HepG2 (cell line): ENCODE measurements at regions not wholly inside any gene's neighbourhood (a gene's known extent, or its start where the extent isn't known, plus 50 kb on each side); places are given as distances from the start of the nearest gene placed in this dataset.

Experiments used
- ATAC-seq: fragments of 200-7000 bp; cut with Tn5 transposase; 3 replicates; pipeline ENCODE4 v1.9.1; 2020; ENCODE audit warnings: mild to moderate bottlenecking, moderate library complexity
- BruUV-seq: library from RNA; stranded (reverse); fragments of 400-500 nt; replicated peaks from 2 replicates; lab custom pipeline; 2021; lab: Mats Ljungman, UMichigan
- CTCF ChIA-PET: fragments of 300-600 bp; formaldehyde crosslinking; extraction: SDS; loops from one replicate; lab custom pipeline; 2021; ENCODE audit warnings: low total read pairs, inconsistent platforms, low intra/inter-chr PET ratio; lab: Yijun Ruan, JAX
- POLR2A ChIA-PET: fragments of 350-600 bp; sonication (Branson Sonifier 250); formaldehyde crosslinking; loops from one replicate; lab custom pipeline; 2020; ENCODE audit warnings: antibody characterized with exemption, inconsistent platforms; lab: Yijun Ruan, JAX
- DNase-seq: peaks from one replicate; pipeline ENCODE4 v3.0.0-alpha.2; 2015; ENCODE audit warnings: low spot score
- FAIRE-seq: peaks from 3 replicates; lab custom pipeline; 2011; peaks lifted over from hg19 to GRCh38; lab: Jason Lieb, UNC
- H2AFZ ChIP-seq: one replicate; pipeline ENCODE4 v1.6.1; 2011; ENCODE audit warnings: low read length, inconsistent platforms
- H3K27ac ChIP-seq: fragments of 300-600 bp; 3 replicates; pipeline ENCODE4 v1.8.0; 2011; ENCODE audit warnings: mixed run types, mild to moderate bottlenecking, mixed read lengths, low read length, inconsistent platforms; ENCODE audit not compliant: insufficient read depth; ENCODE audit errors: extremely low read length
- H3K27me3 ChIP-seq, 2 experiments: fragments of 200-600 bp in 1 of 2; 2 replicates in 1 of 2; 3 replicates in 1 of 2; pipeline versions ENCODE4 v1.6.0 to v1.8.0; 2011; ENCODE audit warnings: low read length in 2 of 2, mild to moderate bottlenecking in 2 of 2, moderate library complexity in 2 of 2, inconsistent platforms in 1 of 2; ENCODE audit not compliant: insufficient read depth in 2 of 2, control insufficient read depth in 1 of 2
- H3K36me3 ChIP-seq, 2 experiments: fragments of 200-600 bp in 1 of 2; replicated peaks in 1 of 2; 2 replicates in 1 of 2; 3 replicates in 1 of 2; pipeline versions ENCODE4 v1.5.1 to v1.8.0; 2011; ENCODE audit warnings: low read length in 2 of 2, inconsistent platforms in 1 of 2; ENCODE audit not compliant: insufficient read depth in 2 of 2, control insufficient read depth in 1 of 2
- H3K4me1 ChIP-seq: 2 replicates; pipeline ENCODE4 v1.5.1; 2012; ENCODE audit warnings: low read length, inconsistent platforms; ENCODE audit not compliant: insufficient read depth
- H3K4me2 ChIP-seq: 2 replicates; pipeline ENCODE4 v1.6.0; 2011; ENCODE audit warnings: low read depth, low read length, inconsistent platforms
- H3K4me3 ChIP-seq, 3 experiments: fragments of 200-600 bp in 1 of 3; sonication (generic), shearing (Covaris generic) in 1 of 3; replicated peaks in 1 of 3; 2 replicates each; pipeline ENCODE4 v1.5.1; 2011 to 2016; ENCODE audit warnings: low read length in 3 of 3, inconsistent platforms in 2 of 3, low read depth in 2 of 3, mild to moderate bottlenecking in 2 of 3, control low read depth in 1 of 3, mixed read lengths in 1 of 3; ENCODE audit not compliant: insufficient read depth in 1 of 3
- H3K79me2 ChIP-seq: one replicate; pipeline ENCODE4 v1.6.1; 2011; ENCODE audit warnings: low read length, inconsistent platforms; ENCODE audit not compliant: insufficient read depth
- H3K9ac ChIP-seq: 2 replicates; pipeline ENCODE4 v1.6.0; 2011; ENCODE audit warnings: mild to moderate bottlenecking, low read depth, low read length, inconsistent platforms; ENCODE audit not compliant: insufficient read depth
- H3K9me3 ChIP-seq: 2 replicates; pipeline ENCODE4 v1.5.1; 2012; ENCODE audit warnings: mild to moderate bottlenecking, low read length
- H4K20me1 ChIP-seq: 2 replicates; pipeline ENCODE4 v1.6.0; 2011; ENCODE audit warnings: inconsistent platforms, mild to moderate bottlenecking, low read length, moderate library complexity; ENCODE audit not compliant: insufficient read depth
- CENPX ChIP-seq: sonication (generic); formaldehyde crosslinking; IDR thresholded peaks from 2 replicates; pipeline ENCODE4 v1.9.0; 2021; ENCODE audit warnings: mild to moderate bottlenecking, missing genetic modification reagents, moderate library complexity
- MXD4 ChIP-seq: IDR thresholded peaks from 2 replicates; pipeline ENCODE4 v1.6.1; 2016; ENCODE audit warnings: mild to moderate bottlenecking, missing biosample characterization, missing genetic modification reagents
- MXI1 ChIP-seq: IDR thresholded peaks from 3 replicates; pipeline ENCODE4 v1.6.1; 2012; ENCODE audit warnings: low read depth, low read length, inconsistent platforms, borderline replicate concordance
- NFKB2 ChIP-seq: sonication (generic); formaldehyde crosslinking; IDR thresholded peaks from 2 replicates; pipeline ENCODE4 v1.4.0; 2020; ENCODE audit warnings: missing genetic modification reagents, borderline replicate concordance
- NR1H2 ChIP-seq: sonication (generic); formaldehyde crosslinking; IDR thresholded peaks from 2 replicates; pipeline ENCODE4 v1.8.1; 2022; ENCODE audit warnings: low read depth, missing genetic modification reagents, borderline replicate concordance
- NR2F1 ChIP-seq, 2 experiments: fragments of 450-650 bp in 1 of 2; formaldehyde crosslinking in 1 of 2; IDR thresholded peaks; 2 replicates each; pipeline versions ENCODE4 v1.5.0 to v1.6.1; 2016 to 2020; ENCODE audit warnings: mild to moderate bottlenecking in 1 of 2, missing compliant biosample characterization in 1 of 2, missing genetic modification reagents in 1 of 2, moderate library complexity in 1 of 2
- SOX5 ChIP-seq: IDR thresholded peaks from 2 replicates; pipeline ENCODE4 v1.6.1; 2016; ENCODE audit warnings: borderline replicate concordance
- SP2 ChIP-seq: sonication (generic); formaldehyde crosslinking; IDR thresholded peaks from 2 replicates; pipeline ENCODE4 v1.5.1; 2020; ENCODE audit warnings: mild to moderate bottlenecking, missing genetic modification reagents
- TMF1 ChIP-seq: sonication (generic); formaldehyde crosslinking; IDR thresholded peaks from 2 replicates; pipeline ENCODE4 v1.8.1; 2022; ENCODE audit warnings: low read depth, missing genetic modification reagents
- TSC22D2 ChIP-seq: sonication (generic); formaldehyde crosslinking; IDR thresholded peaks from 2 replicates; pipeline ENCODE4 v1.5.1; 2020; ENCODE audit warnings: missing genetic modification reagents, mild to moderate bottlenecking, borderline replicate concordance
- ZBTB20 ChIP-seq: sonication (generic); formaldehyde crosslinking; IDR thresholded peaks from 2 replicates; pipeline ENCODE4 v1.8.1; 2023; ENCODE audit warnings: missing genetic modification reagents, low read depth, mild to moderate bottlenecking, borderline replicate concordance
- ZEB1 ChIP-seq: IDR thresholded peaks from 2 replicates; pipeline ENCODE4 v1.6.1; 2012; ENCODE audit warnings: mild to moderate bottlenecking, low read depth, inconsistent platforms; ENCODE audit not compliant: insufficient replicate concordance
- ZFP36L2 ChIP-seq: sonication (generic); formaldehyde crosslinking; IDR thresholded peaks from 2 replicates; pipeline ENCODE4 v1.4.0; 2020; ENCODE audit warnings: missing genetic modification reagents
- ZNF343 ChIP-seq: sonication (generic); formaldehyde crosslinking; IDR thresholded peaks from 2 replicates; pipeline ENCODE4 v1.4.0; 2020; ENCODE audit warnings: mild to moderate bottlenecking, missing genetic modification reagents
- ZNF777 ChIP-seq: sonication (generic); formaldehyde crosslinking; IDR thresholded peaks from 2 replicates; pipeline ENCODE4 v1.4.0; 2020; ENCODE audit warnings: missing genetic modification reagents
- WGBS: methylation state at CpG from one replicate; pipeline ENCODE4 v1.1.6; 2017; ENCODE audit warnings: low lambda C conversion rate; 5-methylcytosine and 5-hydroxymethylcytosine counted together
- in situ Hi-C: cut with HindIII; loops from 2 replicates; pipeline ENCODE4 v1.10.0; 2017; ENCODE audit warnings: low pct_unique_long_range_greater_than_20kb; ENCODE audit not compliant: extremely low pct_ligation_motif_present
- intact Hi-C: fragments of 100-400 bp; cut with micrococcal nuclease; formaldehyde crosslinking; loops from one replicate; pipeline ENCODE4 v1.10.0; 2022; ENCODE audit not compliant: unreplicated experiment
- TF ChIP-seq, protein P1 (sequence below): sonication (generic); formaldehyde crosslinking; IDR thresholded peaks from 2 replicates; pipeline ENCODE4 v1.5.1; 2020; ENCODE audit warnings: missing genetic modification reagents, mild to moderate bottlenecking, borderline replicate concordance
- TF ChIP-seq, protein P2 (sequence below): sonication (generic); formaldehyde crosslinking; IDR thresholded peaks from 2 replicates; pipeline ENCODE4 v1.4.0; 2020; ENCODE audit warnings: missing genetic modification reagents, borderline replicate concordance
- TF ChIP-seq, protein P3 (sequence below): sonication (generic); formaldehyde crosslinking; IDR thresholded peaks from 2 replicates; pipeline ENCODE4 v1.4.0; 2020; ENCODE audit warnings: missing genetic modification reagents

DNA sequence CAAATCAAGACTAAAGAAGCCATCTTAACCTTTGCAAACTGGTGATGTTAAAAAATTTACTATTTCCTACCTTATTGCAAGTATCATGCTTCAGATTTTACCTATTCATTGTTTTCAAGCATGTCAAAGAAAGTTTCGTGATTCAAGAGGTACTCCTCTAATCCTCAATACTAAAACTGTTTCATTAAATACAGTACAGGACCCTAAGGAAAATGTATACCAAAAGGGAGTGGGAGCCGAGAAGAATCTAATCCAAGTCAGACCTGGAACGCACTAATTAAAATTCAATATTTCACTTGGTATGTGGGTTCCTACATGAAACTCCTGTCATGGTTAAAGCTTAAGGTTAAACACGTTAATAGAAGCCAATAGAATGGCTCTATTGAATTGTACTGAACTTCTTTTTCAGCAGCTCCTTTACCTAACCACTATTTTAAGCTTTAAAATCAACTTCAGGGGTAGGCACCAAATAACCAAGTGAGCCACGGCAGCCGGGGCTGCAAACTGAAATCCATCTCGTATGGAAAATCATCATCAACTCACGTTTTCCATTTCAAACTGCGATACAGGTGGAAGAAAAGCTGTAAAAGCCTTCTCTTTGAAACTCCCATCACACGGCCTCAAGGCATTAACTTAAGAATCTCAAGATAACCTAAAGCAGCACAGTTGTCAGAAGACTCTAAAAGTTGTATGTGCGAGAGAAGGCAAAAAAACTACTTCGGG, 188.8 kb downstream of the ZEB2 start:
- Histone ChIP-seq H3K27ac (peak overlapping the region; percentile 64), H3K9ac (peak overlapping the region; percentile 73), H3K36me3 (no peaks in the 10 kb centered on the region; a peak in 1 of 5 replicates), H2AFZ (peak overlapping the region; percentile 92), H3K4me1 (peaks cover 23% of the 10 kb centered on the region), H3K27me3 (peaks cover 0 to 7% of the 10 kb centered on the region in 2 experiments; a peak in 1 of 5 replicates), H3K79me2 (no peaks in the 10 kb centered on the region), H3K4me2 (peak overlapping the region; percentile 96), H4K20me1 (no peaks in the 10 kb centered on the region), H3K9me3 (no peaks in the 10 kb centered on the region), H3K4me3 (peak overlapping the region; percentile 65 to 84 (median 75))
- WGBS, result 17% methylated on average over 12 of the region's 12 CpGs
- BruUV-seq, result TSS peak; percentile 57
- ATAC-seq (no peak), FAIRE-seq (no peak), DNase-seq (no peak)
- in situ Hi-C loops, result no loop called here
- intact Hi-C loops, result no loop called here
- ChIA-PET POLR2A (no interaction called here), CTCF (no interaction called here)
- peak; percentile 18; the same call in 1 of the 2 replicates for TF ChIP-seq TSC22D2 (CRISPR knock-in tag)
- TF ChIP-seq, protein P1, sequence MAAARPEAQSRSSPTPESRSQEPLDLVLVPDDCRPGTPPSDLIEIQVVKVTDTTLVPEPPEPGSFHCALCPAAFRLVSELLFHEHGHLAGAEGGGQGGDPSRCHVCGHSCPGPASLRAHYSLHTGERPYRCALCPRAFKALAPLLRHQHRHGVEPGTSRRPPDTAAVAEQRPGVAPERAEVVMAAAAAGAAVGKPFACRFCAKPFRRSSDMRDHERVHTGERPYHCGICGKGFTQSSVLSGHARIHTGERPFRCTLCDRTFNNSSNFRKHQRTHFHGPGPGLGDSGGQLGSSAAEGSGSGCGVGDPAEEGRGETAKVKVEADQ (CRISPR knock-in tag), result no peak
- TF ChIP-seq ZNF777 (CRISPR knock-in tag), result no peak
- TF ChIP-seq, protein P2, sequence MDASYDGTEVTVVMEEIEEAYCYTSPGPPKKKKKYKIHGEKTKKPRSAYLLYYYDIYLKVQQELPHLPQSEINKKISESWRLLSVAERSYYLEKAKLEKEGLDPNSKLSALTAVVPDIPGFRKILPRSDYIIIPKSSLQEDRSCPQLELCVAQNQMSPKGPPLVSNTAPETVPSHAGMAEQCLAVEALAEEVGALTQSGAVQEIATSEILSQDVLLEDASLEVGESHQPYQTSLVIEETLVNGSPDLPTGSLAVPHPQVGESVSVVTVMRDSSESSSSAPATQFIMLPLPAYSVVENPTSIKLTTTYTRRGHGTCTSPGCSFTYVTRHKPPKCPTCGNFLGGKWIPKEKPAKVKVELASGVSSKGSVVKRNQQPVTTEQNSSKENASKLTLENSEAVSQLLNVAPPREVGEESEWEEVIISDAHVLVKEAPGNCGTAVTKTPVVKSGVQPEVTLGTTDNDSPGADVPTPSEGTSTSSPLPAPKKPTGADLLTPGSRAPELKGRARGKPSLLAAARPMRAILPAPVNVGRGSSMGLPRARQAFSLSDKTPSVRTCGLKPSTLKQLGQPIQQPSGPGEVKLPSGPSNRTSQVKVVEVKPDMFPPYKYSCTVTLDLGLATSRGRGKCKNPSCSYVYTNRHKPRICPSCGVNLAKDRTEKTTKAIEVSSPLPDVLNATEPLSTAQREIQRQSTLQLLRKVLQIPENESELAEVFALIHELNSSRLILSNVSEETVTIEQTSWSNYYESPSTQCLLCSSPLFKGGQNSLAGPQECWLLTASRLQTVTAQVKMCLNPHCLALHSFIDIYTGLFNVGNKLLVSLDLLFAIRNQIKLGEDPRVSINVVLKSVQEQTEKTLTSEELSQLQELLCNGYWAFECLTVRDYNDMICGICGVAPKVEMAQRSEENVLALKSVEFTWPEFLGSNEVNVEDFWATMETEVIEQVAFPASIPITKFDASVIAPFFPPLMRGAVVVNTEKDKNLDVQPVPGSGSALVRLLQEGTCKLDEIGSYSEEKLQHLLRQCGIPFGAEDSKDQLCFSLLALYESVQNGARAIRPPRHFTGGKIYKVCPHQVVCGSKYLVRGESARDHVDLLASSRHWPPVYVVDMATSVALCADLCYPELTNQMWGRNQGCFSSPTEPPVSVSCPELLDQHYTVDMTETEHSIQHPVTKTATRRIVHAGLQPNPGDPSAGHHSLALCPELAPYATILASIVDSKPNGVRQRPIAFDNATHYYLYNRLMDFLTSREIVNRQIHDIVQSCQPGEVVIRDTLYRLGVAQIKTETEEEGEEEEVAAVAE (CRISPR knock-in tag), result no peak
- no peak for TF ChIP-seq SP2 (CRISPR knock-in tag)
- no peak for TF ChIP-seq ZFP36L2 (CRISPR knock-in tag)
- TF ChIP-seq, protein P3, sequence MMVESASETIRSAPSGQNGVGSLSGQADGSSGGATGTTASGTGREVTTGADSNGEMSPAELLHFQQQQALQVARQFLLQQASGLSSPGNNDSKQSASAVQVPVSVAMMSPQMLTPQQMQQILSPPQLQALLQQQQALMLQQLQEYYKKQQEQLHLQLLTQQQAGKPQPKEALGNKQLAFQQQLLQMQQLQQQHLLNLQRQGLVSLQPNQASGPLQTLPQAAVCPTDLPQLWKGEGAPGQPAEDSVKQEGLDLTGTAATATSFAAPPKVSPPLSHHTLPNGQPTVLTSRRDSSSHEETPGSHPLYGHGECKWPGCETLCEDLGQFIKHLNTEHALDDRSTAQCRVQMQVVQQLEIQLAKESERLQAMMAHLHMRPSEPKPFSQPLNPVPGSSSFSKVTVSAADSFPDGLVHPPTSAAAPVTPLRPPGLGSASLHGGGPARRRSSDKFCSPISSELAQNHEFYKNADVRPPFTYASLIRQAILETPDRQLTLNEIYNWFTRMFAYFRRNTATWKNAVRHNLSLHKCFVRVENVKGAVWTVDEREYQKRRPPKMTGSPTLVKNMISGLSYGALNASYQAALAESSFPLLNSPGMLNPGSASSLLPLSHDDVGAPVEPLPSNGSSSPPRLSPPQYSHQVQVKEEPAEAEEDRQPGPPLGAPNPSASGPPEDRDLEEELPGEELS, result no peak
- TF ChIP-seq NR2F1 (CRISPR knock-in tag; IDR thresholded peaks at IDR 0.05), result 0 out of 4 replicates have a peak, but pooled peaks of 1 of the 2 experiments have one; percentile 21
- TF ChIP-seq NFKB2 (CRISPR knock-in tag), result no peak
- no peak for TF ChIP-seq MXI1
- TF ChIP-seq CENPX (CRISPR knock-in tag), result no peak
- TF ChIP-seq ZBTB20 (CRISPR knock-in tag), result no peak
- TF ChIP-seq TMF1, result no peak
- peak; percentile 38 for TF ChIP-seq ZEB1
- no peak for TF ChIP-seq MXD4
- no peak for TF ChIP-seq SOX5 (CRISPR knock-in tag)
- no peak for TF ChIP-seq NR1H2 (CRISPR knock-in tag)
- TF ChIP-seq ZNF343 (CRISPR knock-in tag), result no peak
